ENCODE measurements at regions not wholly inside any gene's neighbourhood (a gene's known extent, or its start where the extent isn't known, plus 50 kb on each side); places are given as distances from the start of the nearest gene placed in this dataset.

GRCh38 chr21:20760221-20760620 lies 238.0 kb upstream of the NCAM2 start:
- no peak for TF ChIP-seq CTCF (conservative IDR thresholded peaks at IDR 0.05)
- TF ChIP-seq ZFX (IDR thresholded peaks at IDR 0.05), result no peak
- no peak overlapping the region for H3K27ac ChIP-seq

- H3K27ac ChIP-seq, result no peak overlapping the region
- TF ChIP-seq ZFX (IDR thresholded peaks at IDR 0.05), result no peak
- TF ChIP-seq CTCF (conservative IDR thresholded peaks at IDR 0.05), result no peak
These were observed 223.5 kb upstream of the NCAM2 start for GRCh38 chr21:20774737-20775136.

- TF ChIP-seq ZFX (IDR thresholded peaks at IDR 0.05), result no peak
- TF ChIP-seq CTCF (conservative IDR thresholded peaks at IDR 0.05), result no peak
- no peak overlapping the region for H3K27ac ChIP-seq
These were observed 218.9 kb upstream of the NCAM2 start for GRCh38 chr21:20779321-20779720.

GRCh38 chr21:20783611-20784010 lies 214.6 kb upstream of the NCAM2 start:
- H3K27ac ChIP-seq, result no peak overlapping the region
- TF ChIP-seq CTCF (conservative IDR thresholded peaks at IDR 0.05), result no peak
- no peak for TF ChIP-seq ZFX (IDR thresholded peaks at IDR 0.05)

- TF ChIP-seq ZFX (IDR thresholded peaks at IDR 0.05), result no peak
- no peak for TF ChIP-seq CTCF (conservative IDR thresholded peaks at IDR 0.05)
- no peak overlapping the region for H3K27ac ChIP-seq
These were observed 208.3 kb upstream of the NCAM2 start for GRCh38 chr21:20789729-20790500.

GRCh38 chr21:20800106-20800505 lies 198.1 kb upstream of the NCAM2 start:
- no peak overlapping the region for H3K27ac ChIP-seq
- TF ChIP-seq CTCF (conservative IDR thresholded peaks at IDR 0.05), result no peak
- no peak for TF ChIP-seq ZFX (IDR thresholded peaks at IDR 0.05)

GRCh38 chr21:20802201-20802600 lies 196.0 kb upstream of the NCAM2 start:
- H3K27ac ChIP-seq, result no peak overlapping the region
- TF ChIP-seq ZFX (IDR thresholded peaks at IDR 0.05) (no peak), CTCF (conservative IDR thresholded peaks at IDR 0.05) (no peak)
